A549 (cell line): ENCODE measurements at regions not wholly inside any gene's neighbourhood (a gene's known extent, or its start where the extent isn't known, plus 50 kb on each side); places are given as distances from the start of the nearest gene placed in this dataset.

Experiments used
- ATAC-seq, 2 experiments: fragments of 200-7000 bp in 1 of 2; fragments of >200 bp in 1 of 2; cut with Nextera tagmentation in 1 of 2; cut with Tn5 transposase in 1 of 2; 3 replicates each; pipeline versions ENCODE4 v1.8.0 to v1.9.1; 2018 to 2020; ENCODE audit warnings: mild to moderate bottlenecking in 1 of 2, moderate library complexity in 1 of 2
- CTCF ChIA-PET: fragments of 300-600 bp; sonication (Branson Sonifier 250); formaldehyde crosslinking; extraction: SDS; loops from one replicate; lab custom pipeline; 2021; ENCODE audit warnings: antibody characterized with exemption, inconsistent platforms; lab: Yijun Ruan, JAX
- POLR2A ChIA-PET: fragments of 350-600 bp; formaldehyde crosslinking; extraction: SDS; loops from one replicate; lab custom pipeline; 2021; ENCODE audit warnings: antibody characterized with exemption, inconsistent platforms; lab: Yijun Ruan, JAX
- DNase-seq, 2 experiments: peaks; one replicate each; pipeline versions ENCODE4 v3.0.0 to v3.0.0-alpha.2; 2011 to 2016; ENCODE audit warnings: low read depth in 1 of 2, low spot score in 1 of 2
- FAIRE-seq: peaks from 2 replicates; lab custom pipeline; 2011; peaks lifted over from hg19 to GRCh38; lab: Jason Lieb, UNC
- H3K27ac ChIP-seq, 2 experiments: fragments of >200 bp; sonication (Bioruptor Twin); formaldehyde crosslinking; 3 replicates each; pipeline ENCODE4 v1.5.1; 2016 to 2017
- H3K4me1 ChIP-seq: fragments of >200 bp; sonication (Bioruptor Twin); formaldehyde crosslinking; 3 replicates; pipeline ENCODE4 v1.6.1; 2016
- H3K4me2 ChIP-seq: fragments of >200 bp; sonication (Bioruptor Twin); formaldehyde crosslinking; 3 replicates; pipeline ENCODE4 v1.6.1; 2016
- H3K4me3 ChIP-seq: fragments of >200 bp; sonication (Bioruptor Twin); formaldehyde crosslinking; 3 replicates; pipeline ENCODE4 v1.5.1; 2016
- H3K9me3 ChIP-seq: fragments of >200 bp; sonication (Bioruptor Twin); formaldehyde crosslinking; 3 replicates; pipeline ENCODE4 v1.6.1; 2016
- BHLHE40 ChIP-seq: IDR thresholded peaks from 2 replicates; pipeline ENCODE4 v1.6.1; 2012; ENCODE audit warnings: low read depth, low read length, inconsistent platforms
- CBX8 ChIP-seq: fragments of 200-600 bp; sonication (generic); IDR thresholded peaks from 2 replicates; pipeline ENCODE4 v1.6.1; 2016
- CEBPB ChIP-seq, 2 experiments: fragments of >200 bp in 1 of 2; sonication (Bioruptor Twin) in 1 of 2; formaldehyde crosslinking in 1 of 2; IDR thresholded peaks; 2 replicates each; pipeline ENCODE4 v1.6.1; 2012 to 2016
- CHD2 ChIP-seq: fragments of 150-350 bp; IDR thresholded peaks from 2 replicates; pipeline ENCODE4 v1.6.1; 2014; ENCODE audit warnings: low read length; ENCODE audit not compliant: partially characterized antibody
- EHF ChIP-seq: fragments of 250-450 bp; sonication (Bioruptor Pico); IDR thresholded peaks from 2 replicates; pipeline ENCODE4 v1.5.0; 2020; ENCODE audit warnings: mild to moderate bottlenecking
- EHMT2 ChIP-seq: fragments of 200-600 bp; sonication (generic); IDR thresholded peaks from 2 replicates; pipeline ENCODE4 v1.6.1; 2016; ENCODE audit warnings: antibody characterized with exemption, low read depth, mild to moderate bottlenecking, moderate library complexity
- EP300 ChIP-seq, 2 experiments: fragments of >200 bp; sonication (Bioruptor Twin); formaldehyde crosslinking; IDR thresholded peaks; 2 replicates in 1 of 2; 3 replicates in 1 of 2; pipeline ENCODE4 v1.6.1; 2016 to 2017
- ESRRA ChIP-seq: fragments of 150-350 bp; IDR thresholded peaks from 2 replicates; pipeline ENCODE4 v1.6.1; 2014; ENCODE audit warnings: mild to moderate bottlenecking, low read length, borderline replicate concordance
- GATA3 ChIP-seq: IDR thresholded peaks from 2 replicates; pipeline ENCODE4 v1.6.1; 2012; ENCODE audit warnings: borderline replicate concordance
- HEYL ChIP-seq: fragments of 250-450 bp; sonication (Bioruptor Pico); IDR thresholded peaks from 2 replicates; pipeline ENCODE4 v1.8.0; 2021; ENCODE audit warnings: mild to moderate bottlenecking, moderate library complexity
- HOXA7 ChIP-seq: fragments of 250-450 bp; sonication (Bioruptor Pico); IDR thresholded peaks from 2 replicates; pipeline ENCODE4 v1.5.0; 2020; ENCODE audit warnings: mild to moderate bottlenecking, moderate library complexity
- HOXB13 ChIP-seq: fragments of 250-450 bp; sonication (Bioruptor Pico); IDR thresholded peaks from 2 replicates; pipeline ENCODE4 v1.5.0; 2020; ENCODE audit warnings: low read depth, mild to moderate bottlenecking, moderate library complexity
- HOXB5 ChIP-seq: fragments of 250-450 bp; sonication (Bioruptor Pico); IDR thresholded peaks from 2 replicates; pipeline ENCODE4 v1.5.0; 2020; ENCODE audit warnings: mild to moderate bottlenecking, moderate library complexity
- KDM1A ChIP-seq: fragments of 200-600 bp; sonication (generic); IDR thresholded peaks from 2 replicates; pipeline ENCODE4 v1.6.1; 2016; ENCODE audit warnings: low read depth, mild to moderate bottlenecking
- KDM5A ChIP-seq: fragments of 200-600 bp; sonication (generic); IDR thresholded peaks from 2 replicates; pipeline ENCODE4 v1.6.1; 2016; ENCODE audit warnings: antibody characterized with exemption, mild to moderate bottlenecking
- MAZ ChIP-seq: fragments of 150-350 bp; IDR thresholded peaks from 2 replicates; pipeline ENCODE4 v1.6.1; 2014; ENCODE audit warnings: antibody characterized with exemption, low read depth, low read length, borderline replicate concordance
- NFE2L2 ChIP-seq: fragments of 150-350 bp; conservative IDR thresholded peaks from 2 replicates; pipeline ENCODE4 v1.6.1; 2014; ENCODE audit warnings: low read length
- NPAS2 ChIP-seq: fragments of 250-450 bp; sonication (Bioruptor Pico); IDR thresholded peaks from 2 replicates; pipeline ENCODE4 v1.8.0; 2022; ENCODE audit warnings: mild to moderate bottlenecking, moderate library complexity, borderline replicate concordance
- PHF8 ChIP-seq: fragments of 200-600 bp; sonication (generic); IDR thresholded peaks from 2 replicates; pipeline ENCODE4 v1.6.1; 2016; ENCODE audit warnings: low read depth, mild to moderate bottlenecking, antibody characterized with exemption, moderate library complexity, borderline replicate concordance
- POLR2AphosphoS2 ChIP-seq: conservative IDR thresholded peaks from 2 replicates; pipeline ENCODE4 v1.6.1; 2012; ENCODE audit warnings: low read length, improper control_type of control experiment, inconsistent platforms
- RAD21 ChIP-seq, 2 experiments: fragments of >200 bp in 1 of 2; sonication (Bioruptor Twin) in 1 of 2; formaldehyde crosslinking in 1 of 2; IDR thresholded peaks in 1 of 2; conservative IDR thresholded peaks in 1 of 2; 2 replicates in 1 of 2; 3 replicates in 1 of 2; pipeline ENCODE4 v1.6.1; 2012 to 2018; ENCODE audit warnings: inconsistent platforms in 1 of 2
- REST ChIP-seq: fragments of 200-600 bp; sonication (generic); IDR thresholded peaks from 2 replicates; pipeline ENCODE4 v1.6.1; 2016; ENCODE audit warnings: antibody characterized with exemption, mild to moderate bottlenecking, moderate library complexity
- RFX5 ChIP-seq: fragments of 450-650 bp; IDR thresholded peaks from 2 replicates; pipeline ENCODE4 v1.7.1; 2014; ENCODE audit warnings: antibody characterized with exemption, mild to moderate bottlenecking, moderate library complexity
- ZC3H11A ChIP-seq: fragments of 450-650 bp; IDR thresholded peaks from 2 replicates; pipeline ENCODE4 v1.6.1; 2014; ENCODE audit warnings: antibody characterized with exemption, mild to moderate bottlenecking
- ZSCAN20 ChIP-seq: fragments of 250-450 bp; sonication (Bioruptor Pico); IDR thresholded peaks from 2 replicates; pipeline ENCODE4 v1.8.0; 2022; ENCODE audit warnings: mild to moderate bottlenecking, moderate library complexity
- WGBS: methylation state at CpG from one replicate; pipeline ENCODE4 v1.1.6; 2017; ENCODE audit errors: missing lambda C conversion rate; 5-methylcytosine and 5-hydroxymethylcytosine counted together

GRCh38 chr13:79918620-79919019 is 422.3 kb downstream of the SPRY2 start:
- DNase-seq (no peak), FAIRE-seq (no peak), ATAC-seq (no peak)
- no peaks in the 10 kb centered on the region for H3K4me1 ChIP-seq
- ChIA-PET CTCF (interaction anchor here (1.4 kb wide), 1 partner anchor 22 kb away, joined by 3 read pairs; no protein-coding TSS in a partner anchor), POLR2A (no interaction called here)
- H3K4me2 ChIP-seq = no peak overlapping the region
- TF ChIP-seq ZC3H11A = no peak
- TF ChIP-seq PHF8 = no peak
- no peak for TF ChIP-seq ESRRA
- TF ChIP-seq EHMT2 = no peak
- TF ChIP-seq KDM5A = no peak
- no peak for TF ChIP-seq EP300 (IDR thresholded peaks at IDR 0.05)
- no peak for TF ChIP-seq MAZ
- TF ChIP-seq KDM1A = no peak
- TF ChIP-seq CHD2 = no peak
- no peak for TF ChIP-seq HOXB13
- TF ChIP-seq GATA3 = no peak
- no peak for TF ChIP-seq BHLHE40
- no peak for TF ChIP-seq POLR2AphosphoS2
- no peak for TF ChIP-seq NPAS2 (CRISPR knock-in tag)
- no peak overlapping the region for H3K4me3 ChIP-seq
- whole genome bisulfite sequencing = 78% methylated on average over 3 of the region's 3 CpGs
- H3K9me3 ChIP-seq = no peaks in the 10 kb centered on the region
- no peak overlapping the region for H3K27ac ChIP-seq

GRCh38 chr13:79917628-79918027 is 423.3 kb downstream of the SPRY2 start:
- FAIRE-seq = no peak
- 86% methylated on average over 3 of the region's 3 CpGs for WGBS
- H3K27ac ChIP-seq = no peak overlapping the region

More at GRCh38 chr13:79917628-79918027, 423.3 kb downstream of the SPRY2 start:
- Histone ChIP-seq H3K4me3 (no peak overlapping the region), H3K9me3 (no peaks in the 10 kb centered on the region), H3K4me1 (no peaks in the 10 kb centered on the region), H3K4me2 (no peak overlapping the region)
- ChIA-PET POLR2A (no interaction called here), CTCF (no interaction called here)
- TF ChIP-seq ZSCAN20 (CRISPR knock-in tag) = no peak
- TF ChIP-seq CBX8 = no peak
- TF ChIP-seq KDM1A = no peak
- TF ChIP-seq HOXB5 (CRISPR knock-in tag) = no peak
- TF ChIP-seq RFX5 = no peak
- TF ChIP-seq HOXA7 (CRISPR knock-in tag) = no peak
- no peak for TF ChIP-seq PHF8
- TF ChIP-seq KDM5A = no peak
- no peak for TF ChIP-seq HEYL (CRISPR knock-in tag)
- no peak for TF ChIP-seq REST
- TF ChIP-seq NFE2L2 = no peak
- TF ChIP-seq NPAS2 (CRISPR knock-in tag) = no peak
- no peak for TF ChIP-seq CEBPB (IDR thresholded peaks at IDR 0.05)
- TF ChIP-seq POLR2AphosphoS2 = no peak
- TF ChIP-seq ZC3H11A = no peak
- no peak for TF ChIP-seq EHF (CRISPR knock-in tag)
- TF ChIP-seq RAD21 (conservative IDR thresholded peaks at IDR 0.05 in 1 of 2, IDR thresholded peaks at IDR 0.05 in 1 of 2) = no peak
- DNase-seq (no peak), ATAC-seq (no peak)
